ENCODE measurements at regions not wholly inside any gene's neighbourhood (a gene's known extent, or its start where the extent isn't known, plus 50 kb on each side); places are given as distances from the start of the nearest gene placed in this dataset.
"Not testable (repeated sequence)": the region's sequence is repeated elsewhere in the genome, so short reads cannot be mapped to it uniquely, and the experiment has no call there.

GRCh38 chr7:36040679-36041078, 112.4 kb upstream of the EEPD1 start:
- DNase-seq: no peak

GRCh38 chr7:36044101-36044892, 108.8 kb upstream of the EEPD1 start:
- DNase-seq: no peak

GRCh38 chr7:36045326-36045725, 107.7 kb upstream of the EEPD1 start:
- no peak for DNase-seq

GRCh38 chr7:36045830-36046341, 107.2 kb upstream of the EEPD1 start:
- no peak for DNase-seq

- DNase-seq: no peak
Observed at GRCh38 chr7:36047091-36047658, 105.9 kb upstream of the EEPD1 start.

GRCh38 chr7:36048141-36048901, 104.7 kb upstream of the EEPD1 start:
- no peak for DNase-seq

- DNase-seq: no peak
Observed at GRCh38 chr7:36048902-36049240, 104.2 kb upstream of the EEPD1 start.

GRCh38 chr7:36051501-36051900, 101.6 kb upstream of the EEPD1 start:
- DNase-seq: no peak

GRCh38 chr7:36053589-36053988, 99.5 kb upstream of the EEPD1 start:
- no peak for DNase-seq

- DNase-seq: no peak
Observed at GRCh38 chr7:36054637-36055036, 98.4 kb upstream of the EEPD1 start.

GRCh38 chr7:36055207-36055606, 97.8 kb upstream of the EEPD1 start:
- DNase-seq: no peak

GRCh38 chr7:36057323-36057722, 95.7 kb upstream of the EEPD1 start:
- DNase-seq: no peak

- no peak for DNase-seq
Observed at GRCh38 chr7:36058020-36058592, 94.9 kb upstream of the EEPD1 start.

GRCh38 chr7:36060388-36060787, 92.7 kb upstream of the EEPD1 start:
- not testable (repeated sequence) for DNase-seq

- DNase-seq: no peak
Observed at GRCh38 chr7:36062154-36062815, 90.8 kb upstream of the EEPD1 start.

GRCh38 chr7:36064676-36065075, 88.4 kb upstream of the EEPD1 start:
- no peak for DNase-seq

- not testable (repeated sequence) for DNase-seq
Observed at GRCh38 chr7:36065563-36066342, 87.3 kb upstream of the EEPD1 start.

- no peak for DNase-seq
Observed at GRCh38 chr7:36066343-36066664, 86.8 kb upstream of the EEPD1 start.

GRCh38 chr7:36070230-36070629, 82.8 kb upstream of the EEPD1 start:
- DNase-seq: no peak

- DNase-seq: no peak
Observed at GRCh38 chr7:36071605-36072004, 81.4 kb upstream of the EEPD1 start.

GRCh38 chr7:36072620-36073019, 80.4 kb upstream of the EEPD1 start:
- DNase-seq: no peak

- no peak for DNase-seq
Observed at GRCh38 chr7:36075561-36075960, 77.5 kb upstream of the EEPD1 start.

All from NCI-H1048 (cell line).